Right renal cortex interstitium (tissue), 3 donors: ENCODE measurements at regions not wholly inside any gene's neighbourhood (a gene's known extent, or its start where the extent isn't known, plus 50 kb on each side); places are given as distances from the start of the nearest gene placed in this dataset.

Experiments used
- DNase-seq, 3 donors: peaks; one replicate each; pipeline ENCODE4 v3.0.0-alpha.2; 2013; ENCODE audit warnings: low read depth in 3 of 3, low spot score in 2 of 3

GRCh38 chr17:73944366-73944765, 259.1 kb upstream of the RPL38 start:
- DNase-seq, result no peak

- DNase-seq, result no peak
Observed at GRCh38 chr17:73947281-73947965, 256.1 kb upstream of the RPL38 start.

GRCh38 chr17:73947966-73948355, 255.5 kb upstream of the RPL38 start:
- no peak for DNase-seq

- DNase-seq, result no peak
Observed at GRCh38 chr17:73949903-73950592, 253.4 kb upstream of the RPL38 start.

- DNase-seq, result no peak
Observed at GRCh38 chr17:73950593-73950914, 252.9 kb upstream of the RPL38 start.

GRCh38 chr17:73952082-73952479, 251.4 kb upstream of the RPL38 start:
- no peak for DNase-seq

- DNase-seq, result no peak
Observed at GRCh38 chr17:73952480-73953205, 250.8 kb upstream of the RPL38 start.

- no peak for DNase-seq
Observed at GRCh38 chr17:73953206-73954033, 250.1 kb upstream of the RPL38 start.

GRCh38 chr17:73954951-73955350, 248.5 kb upstream of the RPL38 start:
- no peak for DNase-seq

- no peak for DNase-seq
Observed at GRCh38 chr17:73955616-73956015, 247.9 kb upstream of the RPL38 start.

GRCh38 chr17:73956169-73956568, 247.3 kb upstream of the RPL38 start:
- no peak for DNase-seq

GRCh38 chr17:73956595-73957465, 246.6 kb upstream of the RPL38 start:
- no peak for DNase-seq

GRCh38 chr17:73957564-73957963, 245.9 kb upstream of the RPL38 start:
- no peak for DNase-seq

- DNase-seq, result no peak
Observed at GRCh38 chr17:73958453-73958852, 245.0 kb upstream of the RPL38 start.

- DNase-seq, result no peak
Observed at GRCh38 chr17:73960469-73960868, 243.0 kb upstream of the RPL38 start.

- DNase-seq, result no peak
Observed at GRCh38 chr17:73962308-73962707, 241.2 kb upstream of the RPL38 start.

GRCh38 chr17:73968680-73969079, 234.8 kb upstream of the RPL38 start:
- no peak for DNase-seq

- DNase-seq, result no peak
Observed at GRCh38 chr17:73969956-73970355, 233.5 kb upstream of the RPL38 start.

- DNase-seq, result no peak
Observed at GRCh38 chr17:73971127-73971526, 232.4 kb upstream of the RPL38 start.

- DNase-seq, result no peak
Observed at GRCh38 chr17:73972056-73972455, 231.4 kb upstream of the RPL38 start.
